ENCODE measurements at regions not wholly inside any gene's neighbourhood (a gene's known extent, or its start where the extent isn't known, plus 50 kb on each side); places are given as distances from the start of the nearest gene placed in this dataset.

DNA sequence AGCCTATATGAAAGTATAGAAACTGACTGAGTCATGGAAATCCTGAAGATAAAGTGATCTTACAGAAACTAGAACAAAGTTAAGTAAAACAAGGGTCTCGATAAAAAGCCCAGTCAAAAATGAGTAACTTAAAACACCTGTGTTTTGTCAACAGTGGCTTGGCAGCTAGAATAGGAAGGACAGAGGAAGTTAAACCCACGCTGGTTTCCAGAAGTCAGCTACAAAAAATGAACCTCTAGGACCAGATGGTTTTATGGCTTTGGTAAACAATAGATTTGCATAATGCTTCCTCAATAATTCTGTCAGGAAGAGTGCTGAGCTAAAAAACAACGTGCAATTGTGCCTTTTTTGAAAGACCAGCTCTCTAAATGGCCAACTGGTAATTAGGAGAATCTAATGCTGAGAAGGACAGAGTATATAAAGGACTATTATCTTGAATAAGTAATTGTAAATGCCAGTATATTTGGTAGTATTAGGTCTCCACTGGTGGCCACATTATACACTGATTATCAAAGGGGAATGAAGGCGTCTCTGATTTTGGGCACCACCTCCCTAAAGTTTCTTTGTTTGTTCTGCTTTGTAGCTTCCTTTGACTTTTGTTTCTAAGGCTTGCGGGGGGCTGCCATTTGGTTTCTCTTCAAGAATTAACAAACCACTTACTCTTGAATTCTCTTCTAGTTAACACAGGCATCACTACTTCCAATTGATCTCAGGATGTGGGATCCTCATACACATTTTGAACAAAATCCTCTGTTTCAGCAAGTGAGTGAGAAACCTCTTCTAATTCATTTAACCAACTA is 72.2 kb upstream of the PPP3CA start:
- no peak overlapping the region for H3K4me3 ChIP-seq
- TF ChIP-seq, protein P1, sequence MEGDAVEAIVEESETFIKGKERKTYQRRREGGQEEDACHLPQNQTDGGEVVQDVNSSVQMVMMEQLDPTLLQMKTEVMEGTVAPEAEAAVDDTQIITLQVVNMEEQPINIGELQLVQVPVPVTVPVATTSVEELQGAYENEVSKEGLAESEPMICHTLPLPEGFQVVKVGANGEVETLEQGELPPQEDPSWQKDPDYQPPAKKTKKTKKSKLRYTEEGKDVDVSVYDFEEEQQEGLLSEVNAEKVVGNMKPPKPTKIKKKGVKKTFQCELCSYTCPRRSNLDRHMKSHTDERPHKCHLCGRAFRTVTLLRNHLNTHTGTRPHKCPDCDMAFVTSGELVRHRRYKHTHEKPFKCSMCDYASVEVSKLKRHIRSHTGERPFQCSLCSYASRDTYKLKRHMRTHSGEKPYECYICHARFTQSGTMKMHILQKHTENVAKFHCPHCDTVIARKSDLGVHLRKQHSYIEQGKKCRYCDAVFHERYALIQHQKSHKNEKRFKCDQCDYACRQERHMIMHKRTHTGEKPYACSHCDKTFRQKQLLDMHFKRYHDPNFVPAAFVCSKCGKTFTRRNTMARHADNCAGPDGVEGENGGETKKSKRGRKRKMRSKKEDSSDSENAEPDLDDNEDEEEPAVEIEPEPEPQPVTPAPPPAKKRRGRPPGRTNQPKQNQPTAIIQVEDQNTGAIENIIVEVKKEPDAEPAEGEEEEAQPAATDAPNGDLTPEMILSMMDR (IDR thresholded peaks at IDR 0.05; ENCODE audit: low read depth, low read length): no peak
- H3K9me3 ChIP-seq (ENCODE audit: low read depth): no peaks in the 10 kb centered on the region
- H3K4me1 ChIP-seq (ENCODE audit: low read depth): no peaks in the 10 kb centered on the region
- H3K27me3 ChIP-seq: no peaks in the 10 kb centered on the region
- no peaks in the 10 kb centered on the region for H3K36me3 ChIP-seq
- H3K27ac ChIP-seq: no peak overlapping the region
- DNase-seq (ENCODE audit: low read depth in 1 of 2, low spot score in 1 of 2): peak in 1 of 2 donors; percentile 72

- Histone ChIP-seq H3K4me1 (ENCODE audit: low read depth) (no peaks in the 10 kb centered on the region), H3K36me3 (no peaks in the 10 kb centered on the region), H3K27ac (no peak overlapping the region), H3K27me3 (no peaks in the 10 kb centered on the region), H3K4me3 (no peak overlapping the region), H3K9me3 (ENCODE audit: low read depth) (no peaks in the 10 kb centered on the region)
- DNase-seq (ENCODE audit: low read depth in 1 of 2, low spot score in 1 of 2): no peak
- TF ChIP-seq, protein P1 (IDR thresholded peaks at IDR 0.05; ENCODE audit: low read depth, low read length): no peak
These were observed 71.1 kb upstream of the PPP3CA start for GRCh38 chr4:101418466-101418865.

- TF ChIP-seq, protein P1 (IDR thresholded peaks at IDR 0.05; ENCODE audit: low read depth, low read length): no peak
- DNase-seq (ENCODE audit: low read depth in 1 of 2, low spot score in 1 of 2): peak in 1 of 2 donors; percentile 38
- no peaks in the 10 kb centered on the region for H3K4me1 ChIP-seq (ENCODE audit: low read depth)
These were observed 70.7 kb upstream of the PPP3CA start for GRCh38 chr4:101418055-101418454.

GRCh38 chr4:101417046-101417445 is 69.7 kb upstream of the PPP3CA start:
- no peaks in the 10 kb centered on the region for H3K9me3 ChIP-seq (ENCODE audit: low read depth)
- TF ChIP-seq, protein P1 (IDR thresholded peaks at IDR 0.05; ENCODE audit: low read depth, low read length): no peak
- H3K27me3 ChIP-seq: no peaks in the 10 kb centered on the region
- no peaks in the 10 kb centered on the region for H3K36me3 ChIP-seq
- DNase-seq (ENCODE audit: low read depth in 1 of 2, low spot score in 1 of 2): no peak
- H3K27ac ChIP-seq: no peak overlapping the region
- no peak overlapping the region for H3K4me3 ChIP-seq
- H3K4me1 ChIP-seq (ENCODE audit: low read depth): no peaks in the 10 kb centered on the region

More at GRCh38 chr4:101418055-101418454, 70.7 kb upstream of the PPP3CA start:
- Histone ChIP-seq H3K36me3 (no peaks in the 10 kb centered on the region), H3K4me3 (no peak overlapping the region), H3K27me3 (no peaks in the 10 kb centered on the region), H3K27ac (no peak overlapping the region), H3K9me3 (ENCODE audit: low read depth) (no peaks in the 10 kb centered on the region)

GRCh38 chr4:101415962-101416361 is 68.6 kb upstream of the PPP3CA start:
- TF ChIP-seq, protein P1 (IDR thresholded peaks at IDR 0.05; ENCODE audit: low read depth, low read length): no peak
- no peak overlapping the region for H3K27ac ChIP-seq
- no peak for DNase-seq (ENCODE audit: low read depth in 1 of 2, low spot score in 1 of 2)
- H3K4me3 ChIP-seq: no peak overlapping the region
- H3K9me3 ChIP-seq (ENCODE audit: low read depth): no peaks in the 10 kb centered on the region
- no peaks in the 10 kb centered on the region for H3K27me3 ChIP-seq
- no peaks in the 10 kb centered on the region for H3K36me3 ChIP-seq
- no peaks in the 10 kb centered on the region for H3K4me1 ChIP-seq (ENCODE audit: low read depth)
